ENCODE measurements at regions not wholly inside any gene's neighbourhood (a gene's known extent, or its start where the extent isn't known, plus 50 kb on each side); places are given as distances from the start of the nearest gene placed in this dataset.

GRCh38 chr22:48171271-48171691 lies 1408.8 kb downstream of the TBC1D22A start:
- TF ChIP-seq CTCF (IDR thresholded peaks at IDR 0.05) (no peak), TCF7L2 (IDR thresholded peaks at IDR 0.05; ENCODE audit: low read depth, low read length) (no peak)

All from Panc1 (cell line).